K562 (cell line): ENCODE measurements at regions not wholly inside any gene's neighbourhood (a gene's known extent, or its start where the extent isn't known, plus 50 kb on each side); places are given as distances from the start of the nearest gene placed in this dataset.

Experiments used
- CREM ChIP-seq: IDR thresholded peaks from 2 replicates; pipeline ENCODE4 v1.6.1; 2014; ENCODE audit warnings: antibody characterized with exemption, low read depth
- GABPA ChIP-seq: fragments of 200-800 bp; sonication (Bioruptor generic); conservative IDR thresholded peaks from 2 replicates; pipeline ENCODE4 v1.6.1; 2016; ENCODE audit warnings: low read depth, missing genetic modification characterization, missing compliant biosample characterization
- NEUROD1 ChIP-seq: fragments of 150-350 bp; IDR thresholded peaks from 2 replicates; pipeline ENCODE4 v1.6.1; 2014; ENCODE audit warnings: borderline replicate concordance, low read length, low read depth; ENCODE audit not compliant: partially characterized antibody
- PYGO2 ChIP-seq: fragments of 450-650 bp; IDR thresholded peaks from 2 replicates; pipeline ENCODE4 v1.6.1; 2016; ENCODE audit warnings: mild to moderate bottlenecking, missing genetic modification characterization, moderate library complexity, missing compliant biosample characterization
- RBM25 ChIP-seq: fragments of 200-400 bp; formaldehyde crosslinking; IDR thresholded peaks from 2 replicates; pipeline ENCODE4 v1.6.1; 2018; ENCODE audit warnings: low read length, low read depth, moderate library complexity; ENCODE audit not compliant: severe bottlenecking
- SETDB1 ChIP-seq: IDR thresholded peaks from one replicate; pipeline ENCODE4 v1.6.1; 2012; ENCODE audit warnings: low read length, control low read depth, inconsistent platforms
- SMC3 ChIP-seq: conservative IDR thresholded peaks from 2 replicates; pipeline ENCODE4 v1.6.1; 2011; ENCODE audit warnings: low read depth, low read length, improper control_type of control experiment; ENCODE audit not compliant: insufficient read depth
- STAG1 ChIP-seq: sonication (generic); formaldehyde crosslinking; IDR thresholded peaks from 2 replicates; pipeline ENCODE4 v1.5.0; 2020; ENCODE audit warnings: missing genetic modification reagents, borderline replicate concordance
- TF ChIP-seq, protein P1 (sequence below): sonication (generic); formaldehyde crosslinking; IDR thresholded peaks from 2 replicates; pipeline ENCODE4 v1.8.0; 2022; ENCODE audit warnings: mild to moderate bottlenecking, missing genetic modification reagents
- TF ChIP-seq, protein P2 (sequence below), 2 experiments: fragments of 450-650 bp; formaldehyde crosslinking in 1 of 2; IDR thresholded peaks; 2 replicates each; pipeline versions ENCODE4 v1.4.0 to v1.6.1; 2014 to 2020; ENCODE audit warnings: mild to moderate bottlenecking in 2 of 2, borderline replicate concordance in 1 of 2, low read depth in 1 of 2
- TF ChIP-seq, protein P3 (sequence below): IDR thresholded peaks from 2 replicates; pipeline ENCODE4 v1.6.1; 2011; ENCODE audit warnings: borderline replicate concordance, low read depth, mild to moderate bottlenecking, moderate library complexity, low read length; ENCODE audit not compliant: insufficient read depth, poor library complexity, severe bottlenecking
- TF ChIP-seq, protein P4 (sequence below): fragments of 250-450 bp; sonication (Bioruptor Pico); IDR thresholded peaks from 2 replicates; pipeline ENCODE4 v1.5.0; 2020; ENCODE audit warnings: mild to moderate bottlenecking
- TF ChIP-seq, protein P5 (sequence below): fragments of 450-650 bp; formaldehyde crosslinking; IDR thresholded peaks from 2 replicates; pipeline ENCODE4 v1.4.0; 2020; ENCODE audit warnings: mild to moderate bottlenecking, moderate library complexity

- TF ChIP-seq, protein P1, sequence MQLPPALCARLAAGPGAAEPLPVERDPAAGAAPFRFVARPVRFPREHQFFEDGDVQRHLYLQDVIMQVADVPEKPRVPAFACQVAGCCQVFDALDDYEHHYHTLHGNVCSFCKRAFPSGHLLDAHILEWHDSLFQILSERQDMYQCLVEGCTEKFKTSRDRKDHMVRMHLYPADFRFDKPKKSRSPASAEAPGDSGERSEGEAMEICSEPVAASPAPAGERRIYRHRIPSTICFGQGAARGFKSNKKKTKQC (CRISPR knock-in tag), result no peak
- TF ChIP-seq STAG1 (peak; percentile 66; the same call in 1 of the 2 replicates), RBM25 (no peak), CREM (0 out of 2 replicates have a peak, but pooled peaks have one; percentile 7), GABPA (tag) (peak; percentile 66), SMC3 (peak; percentile 84), PYGO2 (no peak), SETDB1 (no peak), NEUROD1 (peak; percentile 66)
- TF ChIP-seq, protein P2, sequence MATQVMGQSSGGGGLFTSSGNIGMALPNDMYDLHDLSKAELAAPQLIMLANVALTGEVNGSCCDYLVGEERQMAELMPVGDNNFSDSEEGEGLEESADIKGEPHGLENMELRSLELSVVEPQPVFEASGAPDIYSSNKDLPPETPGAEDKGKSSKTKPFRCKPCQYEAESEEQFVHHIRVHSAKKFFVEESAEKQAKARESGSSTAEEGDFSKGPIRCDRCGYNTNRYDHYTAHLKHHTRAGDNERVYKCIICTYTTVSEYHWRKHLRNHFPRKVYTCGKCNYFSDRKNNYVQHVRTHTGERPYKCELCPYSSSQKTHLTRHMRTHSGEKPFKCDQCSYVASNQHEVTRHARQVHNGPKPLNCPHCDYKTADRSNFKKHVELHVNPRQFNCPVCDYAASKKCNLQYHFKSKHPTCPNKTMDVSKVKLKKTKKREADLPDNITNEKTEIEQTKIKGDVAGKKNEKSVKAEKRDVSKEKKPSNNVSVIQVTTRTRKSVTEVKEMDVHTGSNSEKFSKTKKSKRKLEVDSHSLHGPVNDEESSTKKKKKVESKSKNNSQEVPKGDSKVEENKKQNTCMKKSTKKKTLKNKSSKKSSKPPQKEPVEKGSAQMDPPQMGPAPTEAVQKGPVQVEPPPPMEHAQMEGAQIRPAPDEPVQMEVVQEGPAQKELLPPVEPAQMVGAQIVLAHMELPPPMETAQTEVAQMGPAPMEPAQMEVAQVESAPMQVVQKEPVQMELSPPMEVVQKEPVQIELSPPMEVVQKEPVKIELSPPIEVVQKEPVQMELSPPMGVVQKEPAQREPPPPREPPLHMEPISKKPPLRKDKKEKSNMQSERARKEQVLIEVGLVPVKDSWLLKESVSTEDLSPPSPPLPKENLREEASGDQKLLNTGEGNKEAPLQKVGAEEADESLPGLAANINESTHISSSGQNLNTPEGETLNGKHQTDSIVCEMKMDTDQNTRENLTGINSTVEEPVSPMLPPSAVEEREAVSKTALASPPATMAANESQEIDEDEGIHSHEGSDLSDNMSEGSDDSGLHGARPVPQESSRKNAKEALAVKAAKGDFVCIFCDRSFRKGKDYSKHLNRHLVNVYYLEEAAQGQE (IDR thresholded peaks at IDR 0.05; ENCODE audit: borderline replicate concordance), result peak; percentile 84
- TF ChIP-seq, protein P2 (CRISPR knock-in tag; IDR thresholded peaks at IDR 0.05; ENCODE audit: low read depth), result no peak
- TF ChIP-seq, protein P3, sequence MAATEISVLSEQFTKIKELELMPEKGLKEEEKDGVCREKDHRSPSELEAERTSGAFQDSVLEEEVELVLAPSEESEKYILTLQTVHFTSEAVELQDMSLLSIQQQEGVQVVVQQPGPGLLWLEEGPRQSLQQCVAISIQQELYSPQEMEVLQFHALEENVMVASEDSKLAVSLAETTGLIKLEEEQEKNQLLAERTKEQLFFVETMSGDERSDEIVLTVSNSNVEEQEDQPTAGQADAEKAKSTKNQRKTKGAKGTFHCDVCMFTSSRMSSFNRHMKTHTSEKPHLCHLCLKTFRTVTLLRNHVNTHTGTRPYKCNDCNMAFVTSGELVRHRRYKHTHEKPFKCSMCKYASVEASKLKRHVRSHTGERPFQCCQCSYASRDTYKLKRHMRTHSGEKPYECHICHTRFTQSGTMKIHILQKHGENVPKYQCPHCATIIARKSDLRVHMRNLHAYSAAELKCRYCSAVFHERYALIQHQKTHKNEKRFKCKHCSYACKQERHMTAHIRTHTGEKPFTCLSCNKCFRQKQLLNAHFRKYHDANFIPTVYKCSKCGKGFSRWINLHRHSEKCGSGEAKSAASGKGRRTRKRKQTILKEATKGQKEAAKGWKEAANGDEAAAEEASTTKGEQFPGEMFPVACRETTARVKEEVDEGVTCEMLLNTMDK, result peak; percentile 11
- TF ChIP-seq, protein P4, sequence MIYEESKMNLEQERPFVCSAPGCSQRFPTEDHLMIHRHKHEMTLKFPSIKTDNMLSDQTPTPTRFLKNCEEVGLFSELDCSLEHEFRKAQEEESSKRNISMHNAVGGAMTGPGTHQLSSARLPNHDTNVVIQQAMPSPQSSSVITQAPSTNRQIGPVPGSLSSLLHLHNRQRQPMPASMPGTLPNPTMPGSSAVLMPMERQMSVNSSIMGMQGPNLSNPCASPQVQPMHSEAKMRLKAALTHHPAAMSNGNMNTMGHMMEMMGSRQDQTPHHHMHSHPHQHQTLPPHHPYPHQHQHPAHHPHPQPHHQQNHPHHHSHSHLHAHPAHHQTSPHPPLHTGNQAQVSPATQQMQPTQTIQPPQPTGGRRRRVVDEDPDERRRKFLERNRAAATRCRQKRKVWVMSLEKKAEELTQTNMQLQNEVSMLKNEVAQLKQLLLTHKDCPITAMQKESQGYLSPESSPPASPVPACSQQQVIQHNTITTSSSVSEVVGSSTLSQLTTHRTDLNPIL (CRISPR knock-in tag), result no peak
- TF ChIP-seq, protein P5, sequence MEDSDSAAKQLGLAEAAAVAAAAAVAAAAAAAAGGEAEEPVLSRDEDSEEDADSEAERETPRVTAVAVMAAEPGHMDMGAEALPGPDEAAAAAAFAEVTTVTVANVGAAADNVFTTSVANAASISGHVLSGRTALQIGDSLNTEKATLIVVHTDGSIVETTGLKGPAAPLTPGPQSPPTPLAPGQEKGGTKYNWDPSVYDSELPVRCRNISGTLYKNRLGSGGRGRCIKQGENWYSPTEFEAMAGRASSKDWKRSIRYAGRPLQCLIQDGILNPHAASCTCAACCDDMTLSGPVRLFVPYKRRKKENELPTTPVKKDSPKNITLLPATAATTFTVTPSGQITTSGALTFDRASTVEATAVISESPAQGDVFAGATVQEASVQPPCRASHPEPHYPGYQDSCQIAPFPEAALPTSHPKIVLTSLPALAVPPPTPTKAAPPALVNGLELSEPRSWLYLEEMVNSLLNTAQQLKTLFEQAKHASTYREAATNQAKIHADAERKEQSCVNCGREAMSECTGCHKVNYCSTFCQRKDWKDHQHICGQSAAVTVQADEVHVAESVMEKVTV (CRISPR knock-in tag), result peak; percentile 91
These were observed 117.4 kb downstream of the DAD1 start (continued) for GRCh38 chr14:22471545-22472121.
